AG09319 (cell line): ENCODE measurements at regions not wholly inside any gene's neighbourhood (a gene's known extent, or its start where the extent isn't known, plus 50 kb on each side); places are given as distances from the start of the nearest gene placed in this dataset.

ENCODE experiments used
- DNase-seq: peaks from one replicate; pipeline ENCODE4 v3.0.0-alpha.2; 2010; ENCODE audit warnings: low read depth; ENCODE audit errors: extremely low read depth
- TF ChIP-seq, protein P1 (sequence below): IDR thresholded peaks from 2 replicates; pipeline ENCODE4 v1.5.1; 2011; ENCODE audit warnings: low read depth, mild to moderate bottlenecking, inconsistent platforms, low read length, moderate library complexity

DNA sequence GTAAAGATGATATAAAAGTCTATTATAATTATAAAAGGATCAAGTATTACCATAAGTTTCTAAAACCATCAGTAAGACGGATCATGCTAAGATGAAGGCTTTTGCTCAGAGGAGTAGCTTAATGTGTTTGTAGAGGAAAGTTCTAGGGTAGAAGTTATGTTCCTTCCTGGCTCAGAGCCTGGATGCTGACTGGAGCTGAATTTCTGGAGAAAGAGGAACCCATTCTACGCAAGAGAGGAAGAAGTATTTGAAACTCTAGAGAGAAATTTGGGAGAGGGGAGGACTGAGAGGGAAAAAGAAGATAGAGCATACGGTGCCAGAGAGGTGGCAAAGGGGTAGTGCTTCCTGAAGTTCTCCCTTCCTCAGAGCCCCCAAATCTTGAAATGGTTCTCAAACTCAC, 51.4 kb upstream of the SGCG start:
- TF ChIP-seq, protein P1, sequence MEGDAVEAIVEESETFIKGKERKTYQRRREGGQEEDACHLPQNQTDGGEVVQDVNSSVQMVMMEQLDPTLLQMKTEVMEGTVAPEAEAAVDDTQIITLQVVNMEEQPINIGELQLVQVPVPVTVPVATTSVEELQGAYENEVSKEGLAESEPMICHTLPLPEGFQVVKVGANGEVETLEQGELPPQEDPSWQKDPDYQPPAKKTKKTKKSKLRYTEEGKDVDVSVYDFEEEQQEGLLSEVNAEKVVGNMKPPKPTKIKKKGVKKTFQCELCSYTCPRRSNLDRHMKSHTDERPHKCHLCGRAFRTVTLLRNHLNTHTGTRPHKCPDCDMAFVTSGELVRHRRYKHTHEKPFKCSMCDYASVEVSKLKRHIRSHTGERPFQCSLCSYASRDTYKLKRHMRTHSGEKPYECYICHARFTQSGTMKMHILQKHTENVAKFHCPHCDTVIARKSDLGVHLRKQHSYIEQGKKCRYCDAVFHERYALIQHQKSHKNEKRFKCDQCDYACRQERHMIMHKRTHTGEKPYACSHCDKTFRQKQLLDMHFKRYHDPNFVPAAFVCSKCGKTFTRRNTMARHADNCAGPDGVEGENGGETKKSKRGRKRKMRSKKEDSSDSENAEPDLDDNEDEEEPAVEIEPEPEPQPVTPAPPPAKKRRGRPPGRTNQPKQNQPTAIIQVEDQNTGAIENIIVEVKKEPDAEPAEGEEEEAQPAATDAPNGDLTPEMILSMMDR: no peak

More for the DNA sequence above, 51.4 kb upstream of the SGCG start:
- no peak for DNase-seq
